Neuron (in vitro differentiated cells): ENCODE measurements at regions not wholly inside any gene's neighbourhood (a gene's known extent, or its start where the extent isn't known, plus 50 kb on each side); places are given as distances from the start of the nearest gene placed in this dataset.

Experiments used
- H2AFZ ChIP-seq: one replicate; pipeline ENCODE4 v1.6.1; 2013; ENCODE audit warnings: low read depth, mild to moderate bottlenecking, inconsistent platforms, low read length, moderate library complexity
- H3K27me3 ChIP-seq: one replicate; pipeline ENCODE4 v1.6.1; 2013; ENCODE audit warnings: low read length; ENCODE audit not compliant: insufficient read depth
- H3K36me3 ChIP-seq: one replicate; pipeline ENCODE4 v1.6.1; 2013; ENCODE audit warnings: low read length; ENCODE audit not compliant: insufficient read depth
- H3K4me1 ChIP-seq: one replicate; pipeline ENCODE4 v1.6.1; 2013; ENCODE audit warnings: low read length; ENCODE audit not compliant: insufficient read depth
- H3K4me3 ChIP-seq: 2 replicates; pipeline ENCODE4 v1.5.1; 2013; ENCODE audit warnings: mild to moderate bottlenecking, low read length, moderate library complexity
- H3K9me3 ChIP-seq: one replicate; pipeline ENCODE4 v1.6.1; 2013; ENCODE audit warnings: low read length

DNA sequence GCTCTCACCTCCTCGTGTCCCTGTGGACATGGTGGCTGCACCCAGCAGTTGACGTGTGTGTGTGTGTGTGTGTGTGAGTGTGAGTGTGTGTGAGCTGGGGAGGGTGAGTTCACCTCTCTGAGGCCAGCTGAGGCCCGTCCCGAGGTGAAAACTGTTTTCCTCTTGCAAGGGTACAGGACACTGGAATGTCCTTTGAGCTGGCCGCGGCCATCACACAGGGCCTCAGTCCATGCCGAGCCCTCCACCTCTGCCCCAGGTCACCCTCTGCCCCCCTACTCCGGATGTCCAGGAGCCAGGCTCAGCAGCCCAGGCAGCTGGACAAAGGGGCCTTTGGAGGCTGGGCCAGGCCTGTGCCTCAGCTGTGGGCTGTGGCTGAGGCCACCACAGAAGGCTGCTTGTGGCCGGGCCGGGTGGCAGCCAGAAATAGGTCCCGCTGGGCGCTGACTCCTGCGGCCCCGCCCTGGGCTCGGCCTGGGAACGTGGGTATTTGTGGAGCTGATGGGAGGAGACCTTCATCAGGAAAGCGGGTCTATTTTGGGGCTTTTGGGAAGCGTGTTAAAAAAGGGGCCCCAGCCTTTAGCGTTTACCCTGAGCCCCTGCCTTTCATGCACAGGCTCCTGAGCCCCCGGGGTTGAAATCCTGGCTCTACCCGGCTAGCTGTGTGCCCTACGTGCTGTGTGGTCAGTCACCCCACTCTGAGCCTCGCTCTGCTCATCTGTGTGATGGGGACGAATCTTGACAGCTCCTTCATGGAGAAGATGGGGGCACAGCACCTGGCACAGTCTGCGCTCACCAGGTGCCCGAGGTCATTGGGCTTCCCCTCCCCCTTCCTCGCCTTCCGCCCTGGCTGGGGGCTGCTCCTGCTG is 75.1 kb upstream of the IER5L start:
- no peaks in the 10 kb centered on the region for H3K27me3 ChIP-seq
- H2AFZ ChIP-seq, result no peak overlapping the region
- H3K4me1 ChIP-seq, result peaks cover 4% of the 10 kb centered on the region
- H3K4me3 ChIP-seq, result no peak overlapping the region
- no peaks in the 10 kb centered on the region for H3K36me3 ChIP-seq
- peaks cover 1% of the 10 kb centered on the region for H3K9me3 ChIP-seq

DNA sequence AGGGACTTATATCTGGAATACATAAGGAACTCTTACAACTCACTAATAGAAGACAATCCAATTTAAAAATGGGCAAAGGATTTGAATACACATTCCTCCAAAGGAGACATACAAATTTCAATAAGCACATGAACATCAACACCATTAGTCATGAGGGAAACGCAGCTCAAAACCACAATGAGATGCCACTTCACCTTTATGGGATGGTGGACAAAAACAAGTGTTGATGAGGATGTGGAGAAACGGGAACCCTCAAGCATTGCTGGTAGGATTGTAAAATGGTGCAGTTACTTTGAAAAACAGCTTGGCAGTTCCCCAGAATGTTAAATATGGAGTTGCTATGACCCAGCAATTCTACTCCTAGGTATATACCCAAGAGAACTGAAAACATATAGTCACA is 72.7 kb upstream of the IER5L start:
- no peak overlapping the region for H3K4me3 ChIP-seq
- H3K9me3 ChIP-seq, result no peaks in the 10 kb centered on the region
- no peaks in the 10 kb centered on the region for H3K36me3 ChIP-seq
- H2AFZ ChIP-seq, result no peak overlapping the region
- no peaks in the 10 kb centered on the region for H3K27me3 ChIP-seq
- H3K4me1 ChIP-seq, result peaks cover 9% of the 10 kb centered on the region

GRCh38 chr9:129247285-129248153 is 69.5 kb upstream of the IER5L start:
- Histone ChIP-seq H3K27me3 (no peaks in the 10 kb centered on the region), H3K9me3 (no peaks in the 10 kb centered on the region), H2AFZ (no peak overlapping the region), H3K4me3 (no peak overlapping the region), H3K4me1 (peaks cover 5% of the 10 kb centered on the region), H3K36me3 (no peaks in the 10 kb centered on the region)

DNA sequence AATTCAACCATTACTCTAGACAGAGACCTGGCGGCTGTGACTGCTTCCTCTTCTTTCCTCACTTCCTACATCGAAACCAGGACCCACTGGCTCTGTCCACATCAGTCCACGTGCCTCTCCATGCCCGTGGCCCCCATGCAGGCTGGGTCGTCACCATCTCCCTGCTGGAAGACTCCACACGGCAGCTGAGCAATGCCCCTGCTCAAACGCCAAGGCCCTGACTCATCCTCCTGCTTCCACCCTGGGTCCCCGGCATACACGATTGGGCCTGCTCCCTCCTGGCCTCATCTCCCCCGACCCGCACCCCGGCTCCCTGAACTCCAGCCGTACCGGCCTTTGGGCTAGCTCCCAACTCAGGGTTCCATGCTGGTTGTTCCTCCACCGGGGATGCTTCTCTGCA is 67.2 kb upstream of the IER5L start:
- H3K9me3 ChIP-seq, result no peaks in the 10 kb centered on the region
- peaks cover 3% of the 10 kb centered on the region for H3K27me3 ChIP-seq
- peaks cover 5% of the 10 kb centered on the region for H3K4me1 ChIP-seq
- no peaks in the 10 kb centered on the region for H3K36me3 ChIP-seq
- H2AFZ ChIP-seq, result no peak overlapping the region
- H3K4me3 ChIP-seq, result no peak overlapping the region

DNA sequence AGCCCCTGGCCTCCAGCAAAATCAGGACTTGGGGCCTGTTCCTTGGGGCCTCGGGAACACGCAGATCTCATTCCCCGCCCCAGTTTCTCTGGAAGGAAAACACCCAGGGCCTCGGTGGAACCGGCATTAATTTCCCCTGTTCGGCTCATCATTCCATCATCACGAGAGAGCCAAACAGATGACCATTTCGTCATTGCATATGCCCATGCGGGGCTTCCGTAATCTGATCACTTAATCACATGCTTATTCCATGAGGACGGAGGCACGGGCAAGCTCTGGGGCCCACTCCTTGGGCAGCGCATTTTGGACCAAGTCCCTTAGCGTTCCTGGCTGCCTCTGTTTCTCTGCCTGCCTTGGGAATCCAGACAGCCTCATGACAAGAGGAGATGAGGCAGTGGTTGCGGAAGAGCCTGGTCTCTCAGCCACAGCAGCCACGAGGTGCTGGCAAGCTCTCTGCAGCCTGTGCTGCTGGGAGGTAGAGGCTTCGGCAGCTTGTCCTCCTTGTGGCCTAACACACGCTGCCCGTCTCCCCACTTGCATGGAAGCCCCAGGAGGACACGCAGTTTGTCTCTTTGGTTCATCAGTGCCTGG is 65.0 kb upstream of the IER5L start:
- H3K36me3 ChIP-seq, result no peaks in the 10 kb centered on the region
- H3K27me3 ChIP-seq, result peaks cover 3% of the 10 kb centered on the region
- H2AFZ ChIP-seq, result no peak overlapping the region
- H3K4me3 ChIP-seq, result no peak overlapping the region
- peaks cover 5% of the 10 kb centered on the region for H3K4me1 ChIP-seq
- H3K9me3 ChIP-seq, result no peaks in the 10 kb centered on the region

GRCh38 chr9:129242191-129242941 is 64.3 kb upstream of the IER5L start:
- Histone ChIP-seq H3K27me3 (peaks cover 9% of the 10 kb centered on the region), H3K36me3 (no peaks in the 10 kb centered on the region), H2AFZ (no peak overlapping the region), H3K9me3 (no peaks in the 10 kb centered on the region), H3K4me1 (peaks cover 5% of the 10 kb centered on the region), H3K4me3 (no peak overlapping the region)

GRCh38 chr9:129241725-129242124 is 63.7 kb upstream of the IER5L start:
- H3K4me3 ChIP-seq, result no peak overlapping the region
- H3K36me3 ChIP-seq, result no peaks in the 10 kb centered on the region
- H3K9me3 ChIP-seq, result no peaks in the 10 kb centered on the region
- H2AFZ ChIP-seq, result no peak overlapping the region
- peaks cover 8% of the 10 kb centered on the region for H3K4me1 ChIP-seq
- peaks cover 9% of the 10 kb centered on the region for H3K27me3 ChIP-seq

DNA sequence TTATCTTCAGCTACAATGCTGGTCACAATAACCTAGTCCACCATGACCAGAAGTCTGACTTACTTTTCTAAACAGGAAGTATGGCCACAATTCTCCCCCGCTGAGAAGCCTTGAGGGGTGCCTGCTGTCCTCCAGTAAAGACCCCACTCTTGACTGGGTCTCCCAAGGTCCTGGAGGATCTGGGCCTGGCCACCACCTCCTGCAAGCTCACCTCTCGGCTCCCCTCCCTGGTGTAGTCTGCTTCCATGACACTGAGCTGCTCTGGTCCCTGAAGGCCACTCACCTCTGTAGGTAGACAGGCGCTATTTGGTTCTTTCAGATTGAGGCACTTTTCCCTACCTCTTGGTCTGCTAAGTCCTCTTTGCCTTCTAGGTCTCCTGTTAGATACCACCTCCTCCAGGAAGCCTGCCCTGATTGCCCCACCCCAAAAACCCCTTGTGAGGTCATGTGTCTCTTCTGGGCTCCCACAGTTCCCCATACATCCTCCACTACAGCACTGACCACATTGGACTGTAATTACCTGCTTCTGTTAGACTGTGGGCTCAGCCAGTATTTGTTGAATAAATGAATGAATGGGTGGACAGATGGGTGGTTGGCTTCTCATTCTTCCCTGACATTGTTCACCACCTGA is 62.6 kb upstream of the IER5L start:
- Histone ChIP-seq H3K4me1 (peaks cover 2% of the 10 kb centered on the region), H2AFZ (no peak overlapping the region), H3K36me3 (no peaks in the 10 kb centered on the region), H3K27me3 (peaks cover 12% of the 10 kb centered on the region), H3K4me3 (no peak overlapping the region), H3K9me3 (no peaks in the 10 kb centered on the region)

DNA sequence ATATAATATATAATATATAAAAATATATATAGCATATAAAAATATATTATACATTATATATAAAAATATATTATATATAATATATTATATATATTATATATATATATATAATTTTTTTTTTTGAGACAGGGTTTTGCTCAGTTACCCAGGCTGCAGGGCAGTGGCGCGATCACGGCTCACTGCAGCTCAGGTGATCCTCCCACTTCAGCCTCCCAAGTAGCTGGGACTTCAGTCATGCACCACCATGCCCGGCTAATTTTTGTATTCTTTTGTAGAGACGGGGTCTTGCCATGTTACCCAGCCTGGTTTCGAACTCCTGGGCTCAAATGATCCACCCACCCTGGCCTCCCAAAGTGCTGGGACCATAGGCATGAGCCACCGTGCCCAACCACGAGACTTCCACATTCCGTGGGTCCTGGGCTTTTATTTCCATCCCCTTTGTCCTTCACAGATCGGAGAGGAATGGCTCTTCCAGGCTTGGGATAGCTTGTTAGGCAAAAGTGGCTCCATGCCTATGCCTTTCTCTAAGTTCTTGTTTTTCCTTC is 62.0 kb upstream of the IER5L start:
- Histone ChIP-seq H3K9me3 (no peaks in the 10 kb centered on the region), H3K4me3 (no peak overlapping the region), H3K36me3 (no peaks in the 10 kb centered on the region), H3K4me1 (peaks cover 2% of the 10 kb centered on the region), H3K27me3 (peaks cover 12% of the 10 kb centered on the region), H2AFZ (no peak overlapping the region)

GRCh38 chr9:129237803-129238202 is 59.7 kb upstream of the IER5L start:
- Histone ChIP-seq H3K27me3 (peaks cover 12% of the 10 kb centered on the region), H3K4me3 (no peak overlapping the region), H3K4me1 (peaks cover 2% of the 10 kb centered on the region), H3K36me3 (no peaks in the 10 kb centered on the region), H2AFZ (no peak overlapping the region), H3K9me3 (no peaks in the 10 kb centered on the region)

- Histone ChIP-seq H3K36me3 (no peaks in the 10 kb centered on the region), H3K9me3 (no peaks in the 10 kb centered on the region), H2AFZ (peak overlapping the region; percentile 40), H3K4me3 (no peak overlapping the region), H3K27me3 (peaks cover 12% of the 10 kb centered on the region), H3K4me1 (peaks cover 2% of the 10 kb centered on the region)
These were observed 59.1 kb upstream of the IER5L start for GRCh38 chr9:129237164-129237611.
